H9 (cell line): ENCODE measurements at regions not wholly inside any gene's neighbourhood (a gene's known extent, or its start where the extent isn't known, plus 50 kb on each side); places are given as distances from the start of the nearest gene placed in this dataset.

Source experiments
- DNase-seq: peaks from one replicate; pipeline ENCODE4 v3.0.0-alpha.2; 2017
- H2AFZ ChIP-seq: one replicate; pipeline ENCODE4 v1.6.1; 2013; ENCODE audit warnings: mild to moderate bottlenecking, low read length, control low read depth, moderate library complexity
- H2AK5ac ChIP-seq: 2 replicates; pipeline ENCODE4 v1.6.1; 2013; ENCODE audit warnings: low read length, control low read depth, mixed read lengths; ENCODE audit not compliant: insufficient read length
- H2BK120ac ChIP-seq: one replicate; pipeline ENCODE4 v1.6.1; 2013; ENCODE audit warnings: low read depth, mild to moderate bottlenecking, low read length, control low read depth, inconsistent platforms; ENCODE audit not compliant: poor library complexity, severe bottlenecking
- H2BK12ac ChIP-seq: 2 replicates; pipeline ENCODE4 v1.6.1; 2013; ENCODE audit warnings: low read length, control low read depth, mixed read lengths, low read depth; ENCODE audit not compliant: insufficient read length
- H2BK15ac ChIP-seq: 2 replicates; pipeline ENCODE4 v1.6.1; 2013; ENCODE audit warnings: low read depth, low read length, control low read depth
- H2BK20ac ChIP-seq: one replicate; pipeline ENCODE4 v1.6.1; 2013; ENCODE audit warnings: low read depth, mild to moderate bottlenecking, low read length, control low read depth, inconsistent platforms; ENCODE audit not compliant: poor library complexity, severe bottlenecking
- H2BK5ac ChIP-seq: 2 replicates; pipeline ENCODE4 v1.6.1; 2013; ENCODE audit warnings: low read length, control low read depth, mixed read lengths; ENCODE audit not compliant: insufficient read length
- H3K14ac ChIP-seq: 2 replicates; pipeline ENCODE4 v1.6.1; 2013; ENCODE audit warnings: low read length, control low read depth; ENCODE audit not compliant: insufficient read depth
- H3K18ac ChIP-seq: 2 replicates; pipeline ENCODE4 v1.6.1; 2013; ENCODE audit warnings: low read depth, mild to moderate bottlenecking, mixed read lengths, low read length, control low read depth; ENCODE audit not compliant: insufficient read length
- H3K23ac ChIP-seq: 2 replicates; pipeline ENCODE4 v1.6.1; 2013; ENCODE audit warnings: low read length, control low read depth, mixed read lengths, low read depth; ENCODE audit not compliant: insufficient read length
- H3K23me2 ChIP-seq: 2 replicates; pipeline ENCODE4 v1.6.1; 2013; ENCODE audit warnings: low read depth, mild to moderate bottlenecking, mixed read lengths, low read length, control low read depth; ENCODE audit not compliant: insufficient read length, poor library complexity, severe bottlenecking
- H3K27ac ChIP-seq: 2 replicates; pipeline ENCODE4 v1.5.1; 2013; ENCODE audit warnings: low read length, control low read depth, mixed read lengths, low read depth; ENCODE audit not compliant: insufficient read length
- H3K27me3 ChIP-seq: 2 replicates; pipeline ENCODE4 v1.6.1; 2013; ENCODE audit warnings: low read length, control low read depth, inconsistent platforms; ENCODE audit not compliant: insufficient read depth
- H3K4ac ChIP-seq: 2 replicates; pipeline ENCODE4 v1.6.1; 2013; ENCODE audit warnings: low read depth, mild to moderate bottlenecking, control low read depth, inconsistent platforms, low read length, moderate library complexity
- H3K4me1 ChIP-seq: 2 replicates; pipeline ENCODE4 v1.6.1; 2013; ENCODE audit warnings: low read length, control low read depth, inconsistent platforms; ENCODE audit not compliant: insufficient read depth
- H3K4me2 ChIP-seq: 2 replicates; pipeline ENCODE4 v1.6.1; 2013; ENCODE audit warnings: low read length, control low read depth, mixed read lengths; ENCODE audit not compliant: insufficient read length, insufficient read depth
- H3K56ac ChIP-seq: 2 replicates; pipeline ENCODE4 v1.6.1; 2013; ENCODE audit warnings: low read depth, mild to moderate bottlenecking, mixed read lengths, low read length, control low read depth; ENCODE audit not compliant: insufficient read length
- H3K79me1 ChIP-seq: 2 replicates; pipeline ENCODE4 v1.6.1; 2013; ENCODE audit warnings: low read depth, mild to moderate bottlenecking, moderate library complexity, low read length, control low read depth, inconsistent platforms; ENCODE audit not compliant: insufficient read depth, poor library complexity, severe bottlenecking
- H3K79me2 ChIP-seq: 2 replicates; pipeline ENCODE4 v1.6.1; 2013; ENCODE audit warnings: low read length, control low read depth, inconsistent platforms; ENCODE audit not compliant: insufficient read depth
- H3K9ac ChIP-seq: 2 replicates; pipeline ENCODE4 v1.6.1; 2013; ENCODE audit warnings: low read length, control low read depth, mixed read lengths; ENCODE audit not compliant: insufficient read length; ENCODE audit errors: extremely low read depth
- H3K9me3 ChIP-seq: one replicate; pipeline ENCODE4 v1.6.1; 2013; ENCODE audit warnings: low read depth, low read length, inconsistent platforms; ENCODE audit not compliant: control insufficient read depth
- H3T11ph ChIP-seq: one replicate; pipeline ENCODE4 v1.6.1; 2013; ENCODE audit warnings: mild to moderate bottlenecking, low read length, control low read depth, inconsistent platforms
- H4K20me1 ChIP-seq: one replicate; pipeline ENCODE4 v1.6.1; 2013; ENCODE audit not compliant: control insufficient read depth, insufficient read length, insufficient read depth
- H4K5ac ChIP-seq: 2 replicates; pipeline ENCODE4 v1.6.1; 2013; ENCODE audit warnings: low read depth, mild to moderate bottlenecking, mixed read lengths, low read length, control low read depth; ENCODE audit not compliant: insufficient read length
- H4K8ac ChIP-seq: replicated peaks from 2 replicates; pipeline ENCODE4 v1.6.1; 2013; ENCODE audit warnings: low read length, control low read depth, mixed read lengths, low read depth; ENCODE audit not compliant: insufficient read length
- H4K91ac ChIP-seq: 2 replicates; pipeline ENCODE4 v1.6.1; 2013; ENCODE audit warnings: low read depth, mild to moderate bottlenecking, moderate library complexity, mixed read lengths, low read length, control low read depth; ENCODE audit not compliant: insufficient read length
- H3K27ac Mint-ChIP-seq, 3 experiments: 2 replicates in 2 of 3; 3 replicates in 1 of 3; pipeline ENCODE4 v1.8.0; 2020 to 2021; ENCODE audit warnings: mixed read lengths in 3 of 3, mild to moderate bottlenecking in 1 of 3, moderate library complexity in 1 of 3
- H3K27me3 Mint-ChIP-seq: 2 replicates; pipeline ENCODE4 v1.8.0; 2021; ENCODE audit warnings: low read depth, mild to moderate bottlenecking, moderate library complexity, mixed read lengths
- H3K36me3 Mint-ChIP-seq, 3 experiments: 2 replicates in 2 of 3; 3 replicates in 1 of 3; pipeline ENCODE4 v1.8.0; 2020 to 2021; ENCODE audit warnings: low read depth in 3 of 3, mixed read lengths in 3 of 3; ENCODE audit not compliant: insufficient read depth in 1 of 3
- H3K4me1 Mint-ChIP-seq, 2 experiments: 2 replicates each; pipeline ENCODE4 v1.8.0; 2020; ENCODE audit warnings: mixed read lengths in 2 of 2
- H3K4me3 Mint-ChIP-seq, 2 experiments: 2 replicates in 1 of 2; 3 replicates in 1 of 2; pipeline ENCODE4 v1.8.0; 2020 to 2021; ENCODE audit warnings: mild to moderate bottlenecking in 2 of 2, mixed read lengths in 2 of 2, moderate library complexity in 1 of 2
- H3K9me3 Mint-ChIP-seq, 2 experiments: 2 replicates in 1 of 2; 3 replicates in 1 of 2; pipeline ENCODE4 v1.8.0; 2020; ENCODE audit warnings: mild to moderate bottlenecking in 2 of 2, mixed read lengths in 2 of 2, moderate library complexity in 1 of 2
- WGBS: extraction: QIAGEN DNeasy Blood & Tissue Kit; methylation state at CpG from one replicate; pipeline ENCODE4 v1.1.7; 2013; ENCODE audit warnings: missing lambda C conversion rate, low lambda C conversion rate, mixed read lengths; ENCODE audit not compliant: insufficient read length; ENCODE audit errors: extremely low coverage; 5-methylcytosine and 5-hydroxymethylcytosine counted together
- TF ChIP-seq, protein P1 (sequence below): fragments of 200-600 bp; sonication (generic); conservative IDR thresholded peaks from 3 replicates; pipeline ENCODE4 v1.8.0; 2021; ENCODE audit warnings: antibody characterized with exemption, mild to moderate bottlenecking

DNA sequence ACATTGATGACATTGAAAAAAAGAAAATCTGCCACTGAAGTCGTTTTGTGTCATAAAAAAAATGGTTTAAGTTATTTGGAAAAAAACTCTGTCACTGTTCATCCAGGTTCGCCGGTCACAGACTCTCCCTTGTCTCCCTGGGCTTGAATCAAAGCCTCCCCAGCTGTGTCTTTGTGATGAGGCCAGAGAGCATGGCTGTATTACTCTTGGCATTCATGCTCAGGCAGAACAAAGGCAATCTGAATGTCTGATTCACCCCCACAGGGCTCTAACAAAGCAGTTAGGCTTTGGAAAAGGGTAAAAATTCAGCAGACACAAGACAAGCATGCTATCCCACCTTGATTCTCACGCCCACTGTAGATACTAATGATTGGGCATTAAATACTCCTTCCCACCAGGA is 304.3 kb upstream of the PLD5 start:
- H3K4me3 Mint-ChIP-seq, result no peak overlapping the region

More for the DNA sequence above, 304.3 kb upstream of the PLD5 start:
- H2BK20ac ChIP-seq, result no peak overlapping the region
- no peak overlapping the region for H3K4ac ChIP-seq
- H3K18ac ChIP-seq, result no peak overlapping the region
- H3K27ac Mint-ChIP-seq, result peak overlapping the region in 2 of 3 experiments; percentile 46 to 79; a peak in 5 of 7 replicates
- no peak overlapping the region for H4K91ac ChIP-seq
- no peak overlapping the region for H2AK5ac ChIP-seq
- no peaks in the 10 kb centered on the region for H3K79me2 ChIP-seq
- no peak overlapping the region for H3T11ph ChIP-seq
- H2AFZ ChIP-seq, result no peak overlapping the region
- DNase-seq, result peak; percentile 39
- no peak overlapping the region for H3K9ac ChIP-seq
- no peaks in the 10 kb centered on the region for H3K27me3 ChIP-seq
- H3K4me1 ChIP-seq, result peaks cover 3% of the 10 kb centered on the region; the same call in 1 of the 2 replicates
- H3K27me3 Mint-ChIP-seq, result peaks cover 9% of the 10 kb centered on the region
- no peak overlapping the region for H4K8ac ChIP-seq
- peaks cover 27 to 28% of the 10 kb centered on the region in 2 experiments for H3K4me1 Mint-ChIP-seq
- no CpG with 5 or more reads among the region's 4 CpGs for WGBS
- no peaks in the 10 kb centered on the region for H4K20me1 ChIP-seq
- TF ChIP-seq, protein P1, sequence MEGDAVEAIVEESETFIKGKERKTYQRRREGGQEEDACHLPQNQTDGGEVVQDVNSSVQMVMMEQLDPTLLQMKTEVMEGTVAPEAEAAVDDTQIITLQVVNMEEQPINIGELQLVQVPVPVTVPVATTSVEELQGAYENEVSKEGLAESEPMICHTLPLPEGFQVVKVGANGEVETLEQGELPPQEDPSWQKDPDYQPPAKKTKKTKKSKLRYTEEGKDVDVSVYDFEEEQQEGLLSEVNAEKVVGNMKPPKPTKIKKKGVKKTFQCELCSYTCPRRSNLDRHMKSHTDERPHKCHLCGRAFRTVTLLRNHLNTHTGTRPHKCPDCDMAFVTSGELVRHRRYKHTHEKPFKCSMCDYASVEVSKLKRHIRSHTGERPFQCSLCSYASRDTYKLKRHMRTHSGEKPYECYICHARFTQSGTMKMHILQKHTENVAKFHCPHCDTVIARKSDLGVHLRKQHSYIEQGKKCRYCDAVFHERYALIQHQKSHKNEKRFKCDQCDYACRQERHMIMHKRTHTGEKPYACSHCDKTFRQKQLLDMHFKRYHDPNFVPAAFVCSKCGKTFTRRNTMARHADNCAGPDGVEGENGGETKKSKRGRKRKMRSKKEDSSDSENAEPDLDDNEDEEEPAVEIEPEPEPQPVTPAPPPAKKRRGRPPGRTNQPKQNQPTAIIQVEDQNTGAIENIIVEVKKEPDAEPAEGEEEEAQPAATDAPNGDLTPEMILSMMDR, result no peak
- no peak overlapping the region for H3K56ac ChIP-seq
- H3K14ac ChIP-seq, result no peak overlapping the region
- H4K5ac ChIP-seq, result no peak overlapping the region
- H2BK120ac ChIP-seq, result no peak overlapping the region
- H3K23me2 ChIP-seq, result no peaks in the 10 kb centered on the region
- H3K9me3 Mint-ChIP-seq, result peaks cover 0 to 3% of the 10 kb centered on the region in 2 experiments; a peak in 1 of 5 replicates
- no peaks in the 10 kb centered on the region for H3K36me3 Mint-ChIP-seq
- no peaks in the 10 kb centered on the region for H3K79me1 ChIP-seq
- no peak overlapping the region for H2BK12ac ChIP-seq
- H2BK5ac ChIP-seq, result no peak overlapping the region
- H3K23ac ChIP-seq, result no peak overlapping the region
- no peak overlapping the region for H3K4me2 ChIP-seq
- H3K9me3 ChIP-seq, result no peaks in the 10 kb centered on the region
- H3K27ac ChIP-seq, result no peak overlapping the region
- no peak overlapping the region for H2BK15ac ChIP-seq
